Activated T-helper 17 cell treated with anti-CD3 and anti-CD28 coated beads, Interleukin-2, amount 50 U/mL, for 72 hours (primary cell): ENCODE measurements at regions not wholly inside any gene's neighbourhood (a gene's known extent, or its start where the extent isn't known, plus 50 kb on each side); places are given as distances from the start of the nearest gene placed in this dataset.

Source experiments
- ATAC-seq: fragments of 150-1000 bp; cut with Tn5 transposase; replicated peaks from 2 replicates; pipeline ENCODE4 v1.10.0; 2021; ENCODE audit warnings: mild to moderate bottlenecking, moderate library complexity
- H3K27ac Mint-ChIP-seq: one replicate; pipeline ENCODE4 v1.8.0; 2022; ENCODE audit warnings: mixed read lengths
- H3K27me3 Mint-ChIP-seq: one replicate; pipeline ENCODE4 v1.8.0; 2022; ENCODE audit warnings: mixed read lengths
- H3K36me3 Mint-ChIP-seq: one replicate; pipeline ENCODE4 v1.8.0; 2022; ENCODE audit warnings: low read depth, mild to moderate bottlenecking, mixed read lengths
- H3K4me1 Mint-ChIP-seq: one replicate; pipeline ENCODE4 v1.8.0; 2022; ENCODE audit warnings: mixed read lengths
- H3K4me3 Mint-ChIP-seq: one replicate; pipeline ENCODE4 v1.8.0; 2022; ENCODE audit warnings: mild to moderate bottlenecking, mixed read lengths
- H3K9me3 Mint-ChIP-seq: one replicate; pipeline ENCODE4 v1.8.0; 2022; ENCODE audit warnings: mixed read lengths

- Mint-ChIP-seq H3K4me3 (no peak overlapping the region), H3K27ac (no peak overlapping the region), H3K36me3 (no peaks in the 10 kb centered on the region), H3K9me3 (no peaks in the 10 kb centered on the region), H3K4me1 (no peaks in the 10 kb centered on the region), H3K27me3 (peaks cover 3% of the 10 kb centered on the region)
- ATAC-seq: no peak
These were observed 353.9 kb downstream of the SS18 start for GRCh38 chr18:25736516-25736915.

- ATAC-seq: no peak
- H3K36me3 Mint-ChIP-seq: no peaks in the 10 kb centered on the region
- peaks cover 3% of the 10 kb centered on the region for H3K27me3 Mint-ChIP-seq
- no peak overlapping the region for H3K4me3 Mint-ChIP-seq
- no peak overlapping the region for H3K27ac Mint-ChIP-seq
- no peaks in the 10 kb centered on the region for H3K9me3 Mint-ChIP-seq
- H3K4me1 Mint-ChIP-seq: no peaks in the 10 kb centered on the region
These were observed 355.0 kb downstream of the SS18 start for GRCh38 chr18:25735459-25735858.

- Mint-ChIP-seq H3K27ac (no peak overlapping the region), H3K4me1 (no peaks in the 10 kb centered on the region), H3K4me3 (no peak overlapping the region), H3K36me3 (no peaks in the 10 kb centered on the region), H3K27me3 (peaks cover 7% of the 10 kb centered on the region), H3K9me3 (peaks cover 4% of the 10 kb centered on the region)
- ATAC-seq: no peak
These were observed 356.1 kb downstream of the SS18 start for GRCh38 chr18:25734336-25734735.

- no peaks in the 10 kb centered on the region for H3K4me1 Mint-ChIP-seq
- no peak overlapping the region for H3K4me3 Mint-ChIP-seq
- peaks cover 4% of the 10 kb centered on the region for H3K9me3 Mint-ChIP-seq
- peaks cover 9% of the 10 kb centered on the region for H3K27me3 Mint-ChIP-seq
- no peaks in the 10 kb centered on the region for H3K36me3 Mint-ChIP-seq
- H3K27ac Mint-ChIP-seq: no peak overlapping the region
- ATAC-seq: no peak
These were observed 357.6 kb downstream of the SS18 start for GRCh38 chr18:25732862-25733261.

GRCh38 chr18:25729072-25729471, 361.3 kb downstream of the SS18 start:
- Mint-ChIP-seq H3K4me3 (no peak overlapping the region), H3K27me3 (peaks cover 6% of the 10 kb centered on the region), H3K9me3 (peaks cover 4% of the 10 kb centered on the region), H3K27ac (no peak overlapping the region), H3K4me1 (no peaks in the 10 kb centered on the region), H3K36me3 (no peaks in the 10 kb centered on the region)
- no peak for ATAC-seq

GRCh38 chr18:25727281-25727985, 363.0 kb downstream of the SS18 start:
- no peak overlapping the region for H3K4me3 Mint-ChIP-seq
- no peak overlapping the region for H3K27ac Mint-ChIP-seq
- H3K27me3 Mint-ChIP-seq: peaks cover 6% of the 10 kb centered on the region
- H3K36me3 Mint-ChIP-seq: no peaks in the 10 kb centered on the region
- no peak for ATAC-seq
- no peaks in the 10 kb centered on the region for H3K4me1 Mint-ChIP-seq
- H3K9me3 Mint-ChIP-seq: peaks cover 4% of the 10 kb centered on the region

GRCh38 chr18:25726298-25726697, 364.1 kb downstream of the SS18 start:
- Mint-ChIP-seq H3K27me3 (peaks cover 6% of the 10 kb centered on the region), H3K4me3 (no peak overlapping the region), H3K9me3 (peaks cover 4% of the 10 kb centered on the region), H3K27ac (no peak overlapping the region), H3K36me3 (no peaks in the 10 kb centered on the region), H3K4me1 (no peaks in the 10 kb centered on the region)
- no peak for ATAC-seq

- Mint-ChIP-seq H3K4me1 (no peaks in the 10 kb centered on the region), H3K27ac (no peak overlapping the region), H3K4me3 (no peak overlapping the region), H3K9me3 (peaks cover 4% of the 10 kb centered on the region), H3K36me3 (no peaks in the 10 kb centered on the region), H3K27me3 (peaks cover 6% of the 10 kb centered on the region)
- no peak for ATAC-seq
These were observed 364.9 kb downstream of the SS18 start for GRCh38 chr18:25725501-25725900.

- H3K4me1 Mint-ChIP-seq: no peaks in the 10 kb centered on the region
These were observed 365.4 kb downstream of the SS18 start for GRCh38 chr18:25724997-25725396.

GRCh38 chr18:25724121-25724520, 366.3 kb downstream of the SS18 start:
- no peaks in the 10 kb centered on the region for H3K9me3 Mint-ChIP-seq
- no peak for ATAC-seq
- peaks cover under 1% of the 10 kb centered on the region for H3K27me3 Mint-ChIP-seq
- no peaks in the 10 kb centered on the region for H3K36me3 Mint-ChIP-seq
- no peak overlapping the region for H3K27ac Mint-ChIP-seq
- H3K4me3 Mint-ChIP-seq: no peak overlapping the region
- H3K4me1 Mint-ChIP-seq: no peaks in the 10 kb centered on the region

More at GRCh38 chr18:25724997-25725396, 365.4 kb downstream of the SS18 start:
- Mint-ChIP-seq H3K36me3 (no peaks in the 10 kb centered on the region), H3K9me3 (peaks cover 4% of the 10 kb centered on the region), H3K4me3 (no peak overlapping the region), H3K27me3 (peaks cover 6% of the 10 kb centered on the region), H3K27ac (no peak overlapping the region)
- ATAC-seq: no peak

GRCh38 chr18:25713103-25713502, 361.1 kb upstream of the ZNF521 start:
- peaks cover 6% of the 10 kb centered on the region for H3K27me3 Mint-ChIP-seq
- no peak overlapping the region for H3K4me3 Mint-ChIP-seq
- no peaks in the 10 kb centered on the region for H3K4me1 Mint-ChIP-seq
- H3K36me3 Mint-ChIP-seq: no peaks in the 10 kb centered on the region
- no peak for ATAC-seq
- peaks cover 9% of the 10 kb centered on the region for H3K9me3 Mint-ChIP-seq
- no peak overlapping the region for H3K27ac Mint-ChIP-seq

- ATAC-seq: no peak
- Mint-ChIP-seq H3K4me1 (no peaks in the 10 kb centered on the region), H3K9me3 (peaks cover 9% of the 10 kb centered on the region), H3K4me3 (no peak overlapping the region), H3K27me3 (peaks cover 6% of the 10 kb centered on the region), H3K36me3 (no peaks in the 10 kb centered on the region), H3K27ac (no peak overlapping the region)
These were observed 359.0 kb upstream of the ZNF521 start for GRCh38 chr18:25710981-25711380.

GRCh38 chr18:25705650-25706049, 353.7 kb upstream of the ZNF521 start:
- H3K36me3 Mint-ChIP-seq: no peaks in the 10 kb centered on the region
- H3K9me3 Mint-ChIP-seq: no peaks in the 10 kb centered on the region
- H3K4me1 Mint-ChIP-seq: no peaks in the 10 kb centered on the region
- no peaks in the 10 kb centered on the region for H3K27me3 Mint-ChIP-seq
- no peak overlapping the region for H3K27ac Mint-ChIP-seq
- no peak overlapping the region for H3K4me3 Mint-ChIP-seq
- no peak for ATAC-seq

GRCh38 chr18:25704494-25704893, 352.5 kb upstream of the ZNF521 start:
- Mint-ChIP-seq H3K27me3 (no peaks in the 10 kb centered on the region), H3K36me3 (no peaks in the 10 kb centered on the region), H3K4me3 (no peak overlapping the region), H3K4me1 (no peaks in the 10 kb centered on the region), H3K9me3 (no peaks in the 10 kb centered on the region), H3K27ac (no peak overlapping the region)
- no peak for ATAC-seq

GRCh38 chr18:25704071-25704470, 352.1 kb upstream of the ZNF521 start:
- H3K36me3 Mint-ChIP-seq: no peaks in the 10 kb centered on the region

GRCh38 chr18:25701821-25702220, 349.9 kb upstream of the ZNF521 start:
- no peaks in the 10 kb centered on the region for H3K4me1 Mint-ChIP-seq
- ATAC-seq: no peak
- H3K27me3 Mint-ChIP-seq: no peaks in the 10 kb centered on the region
- no peak overlapping the region for H3K27ac Mint-ChIP-seq
- no peaks in the 10 kb centered on the region for H3K36me3 Mint-ChIP-seq
- no peaks in the 10 kb centered on the region for H3K9me3 Mint-ChIP-seq
- H3K4me3 Mint-ChIP-seq: no peak overlapping the region

More at GRCh38 chr18:25704071-25704470, 352.1 kb upstream of the ZNF521 start:
- H3K4me1 Mint-ChIP-seq: no peaks in the 10 kb centered on the region
- no peaks in the 10 kb centered on the region for H3K27me3 Mint-ChIP-seq
- H3K4me3 Mint-ChIP-seq: no peak overlapping the region
- H3K9me3 Mint-ChIP-seq: no peaks in the 10 kb centered on the region
- H3K27ac Mint-ChIP-seq: no peak overlapping the region
- no peak for ATAC-seq
